Mucosa of stomach (tissue), 1 donor: ENCODE measurements at regions not wholly inside any gene's neighbourhood (a gene's known extent, or its start where the extent isn't known, plus 50 kb on each side); places are given as distances from the start of the nearest gene placed in this dataset.
"Not testable (repeated sequence)": the region's sequence is repeated elsewhere in the genome, so short reads cannot be mapped to it uniquely, and the experiment has no call there.

Experiments
- H3K27me3 ChIP-seq: one replicate; pipeline ENCODE4 v1.7.0; 2013; ENCODE audit warnings: mild to moderate bottlenecking, low read length; ENCODE audit not compliant: control insufficient read depth, insufficient read depth
- H3K36me3 ChIP-seq: one replicate; pipeline ENCODE4 v1.7.0; 2013; ENCODE audit warnings: low read length; ENCODE audit not compliant: control insufficient read depth, insufficient read depth
- H3K4me1 ChIP-seq: one replicate; pipeline ENCODE4 v1.7.0; 2013; ENCODE audit warnings: mild to moderate bottlenecking, low read length; ENCODE audit not compliant: control insufficient read depth, insufficient read depth
- H3K4me3 ChIP-seq: one replicate; pipeline ENCODE4 v1.7.0; 2013; ENCODE audit warnings: low read length
- H3K9ac ChIP-seq: one replicate; pipeline ENCODE4 v1.7.0; 2013; ENCODE audit warnings: mild to moderate bottlenecking, low read length, moderate library complexity
- H3K9me3 ChIP-seq: one replicate; pipeline ENCODE4 v1.7.0; 2013; ENCODE audit warnings: mild to moderate bottlenecking, low read length, moderate library complexity; ENCODE audit not compliant: control insufficient read depth
- donor health status: Pancreatic carcinoma.

GRCh38 chr10:57675125-57675524 lies 592.6 kb downstream of the IPMK start:
- no peaks in the 10 kb centered on the region for H3K36me3 ChIP-seq
- no peaks in the 10 kb centered on the region for H3K9me3 ChIP-seq
- no peaks in the 10 kb centered on the region for H3K27me3 ChIP-seq
- H3K4me1 ChIP-seq: no peaks in the 10 kb centered on the region
- H3K4me3 ChIP-seq: no peak overlapping the region
- H3K9ac ChIP-seq: no peak overlapping the region

- Histone ChIP-seq H3K9ac (no peak overlapping the region), H3K36me3 (no peaks in the 10 kb centered on the region), H3K4me3 (no peak overlapping the region), H3K27me3 (no peaks in the 10 kb centered on the region), H3K9me3 (no peaks in the 10 kb centered on the region), H3K4me1 (no peaks in the 10 kb centered on the region)
These were observed 594.2 kb downstream of the IPMK start for GRCh38 chr10:57673446-57673960.

GRCh38 chr10:57664815-57665214 lies 602.9 kb downstream of the IPMK start:
- Histone ChIP-seq H3K4me3 (no peak overlapping the region), H3K36me3 (no peaks in the 10 kb centered on the region)

GRCh38 chr10:57663401-57663800 lies 604.3 kb downstream of the IPMK start:
- no peak overlapping the region for H3K4me3 ChIP-seq
- H3K9me3 ChIP-seq: no peaks in the 10 kb centered on the region
- no peaks in the 10 kb centered on the region for H3K27me3 ChIP-seq
- no peaks in the 10 kb centered on the region for H3K4me1 ChIP-seq
- no peaks in the 10 kb centered on the region for H3K36me3 ChIP-seq
- H3K9ac ChIP-seq: no peak overlapping the region

More at GRCh38 chr10:57664815-57665214, 602.9 kb downstream of the IPMK start:
- Histone ChIP-seq H3K9ac (no peak overlapping the region), H3K9me3 (no peaks in the 10 kb centered on the region), H3K27me3 (no peaks in the 10 kb centered on the region), H3K4me1 (no peaks in the 10 kb centered on the region)

DNA sequence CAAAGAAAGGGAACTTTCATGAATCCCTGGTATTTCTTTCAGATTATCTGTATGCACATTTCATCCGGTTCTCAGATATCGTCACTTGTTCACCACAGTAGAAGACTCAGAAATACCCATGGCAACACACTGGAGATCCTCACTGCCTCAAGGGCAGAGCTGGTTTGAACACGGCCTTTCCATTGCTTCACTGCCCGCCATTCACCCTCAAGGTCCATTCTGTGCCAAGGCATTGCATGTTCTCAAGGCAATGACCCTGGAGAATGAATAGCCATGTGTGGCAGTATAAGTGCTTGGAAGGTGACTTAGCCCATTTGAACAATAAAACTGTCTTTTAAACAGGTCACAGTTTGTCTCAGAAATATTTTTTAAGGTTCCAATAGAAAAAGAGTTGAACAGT lies 606.5 kb downstream of the IPMK start:
- H3K9ac ChIP-seq: no peak overlapping the region
- no peaks in the 10 kb centered on the region for H3K4me1 ChIP-seq
- no peak overlapping the region for H3K4me3 ChIP-seq
- H3K27me3 ChIP-seq: no peaks in the 10 kb centered on the region
- no peaks in the 10 kb centered on the region for H3K36me3 ChIP-seq
- H3K9me3 ChIP-seq: no peaks in the 10 kb centered on the region

DNA sequence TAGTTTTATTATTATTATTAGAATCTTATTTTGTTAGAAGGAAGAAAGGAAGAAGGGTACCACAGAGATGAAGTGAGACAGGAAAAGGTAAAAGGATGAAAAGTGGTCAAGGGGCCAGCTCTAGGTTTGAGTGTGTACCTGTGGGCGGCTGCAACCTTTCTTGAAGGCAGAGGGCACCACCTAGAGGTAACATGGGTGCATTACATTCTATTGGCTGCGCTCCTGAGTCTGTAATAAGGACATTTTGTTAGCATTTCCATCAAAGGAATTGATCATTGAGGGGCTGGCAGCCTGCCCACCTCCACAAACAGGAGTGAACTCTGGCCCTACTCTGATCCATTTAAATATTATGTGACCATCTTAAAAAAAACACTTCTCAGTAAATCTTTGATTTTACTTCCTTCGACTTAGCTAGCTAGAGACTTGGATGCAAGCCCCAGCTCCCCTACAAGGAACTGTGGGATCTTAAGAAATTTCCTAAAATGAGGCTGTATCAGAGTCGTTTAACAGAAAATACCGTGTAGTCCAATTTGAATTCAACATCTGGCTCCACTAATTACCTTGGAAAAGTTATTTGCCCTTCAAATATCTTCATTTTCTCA lies 610.4 kb downstream of the IPMK start:
- H3K27me3 ChIP-seq: no peaks in the 10 kb centered on the region
- H3K9ac ChIP-seq: no peak overlapping the region
- no peaks in the 10 kb centered on the region for H3K4me1 ChIP-seq
- H3K4me3 ChIP-seq: no peak overlapping the region
- no peaks in the 10 kb centered on the region for H3K36me3 ChIP-seq
- H3K9me3 ChIP-seq: no peaks in the 10 kb centered on the region

DNA sequence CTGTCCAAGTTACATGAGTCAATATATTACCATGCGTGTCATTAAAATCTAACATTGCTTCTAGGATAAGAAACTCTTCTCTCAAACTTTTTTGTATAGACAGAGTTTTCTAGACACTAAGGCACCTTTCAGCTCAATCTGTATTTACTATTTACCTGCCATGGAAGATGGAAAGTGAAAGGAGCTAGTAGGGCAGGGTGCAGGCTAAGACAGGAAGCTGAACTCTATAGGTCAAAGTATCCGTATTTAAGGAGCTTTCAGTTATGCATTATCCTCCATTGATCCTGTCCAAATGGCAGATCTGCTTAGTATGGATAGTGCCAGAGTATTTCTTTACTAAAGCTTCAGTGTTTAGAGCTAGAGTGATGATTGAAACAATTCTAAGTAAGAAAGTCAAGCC lies 612.8 kb downstream of the IPMK start:
- H3K27me3 ChIP-seq: no peaks in the 10 kb centered on the region

DNA sequence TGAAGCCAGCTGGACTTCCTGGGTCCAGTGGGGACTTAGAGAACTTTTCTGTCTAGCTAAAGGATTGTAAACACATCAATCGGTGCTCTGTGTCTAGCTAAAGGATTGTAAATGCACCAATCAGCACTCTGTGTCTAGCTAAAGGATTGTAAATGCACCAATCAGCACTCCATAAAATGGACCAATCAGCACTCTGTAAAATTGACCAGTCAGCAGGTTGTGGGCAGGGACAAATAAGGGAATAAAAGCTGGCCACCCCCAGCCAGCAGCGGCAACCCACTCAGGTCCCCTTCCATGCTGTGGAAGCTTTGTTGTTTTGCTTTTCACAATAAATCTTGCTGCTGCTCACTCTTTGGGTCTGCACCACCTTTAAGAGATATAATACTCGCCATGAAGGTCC lies 622.6 kb downstream of the IPMK start:
- not testable (repeated sequence) for H3K9me3 ChIP-seq, H3K4me3 ChIP-seq, H3K4me1 ChIP-seq, H3K36me3 ChIP-seq, H3K9ac ChIP-seq, H3K27me3 ChIP-seq

More for the DNA sequence above, 612.8 kb downstream of the IPMK start:
- Histone ChIP-seq H3K9me3 (no peaks in the 10 kb centered on the region), H3K4me1 (no peaks in the 10 kb centered on the region), H3K9ac (no peak overlapping the region), H3K36me3 (no peaks in the 10 kb centered on the region), H3K4me3 (no peak overlapping the region)

DNA sequence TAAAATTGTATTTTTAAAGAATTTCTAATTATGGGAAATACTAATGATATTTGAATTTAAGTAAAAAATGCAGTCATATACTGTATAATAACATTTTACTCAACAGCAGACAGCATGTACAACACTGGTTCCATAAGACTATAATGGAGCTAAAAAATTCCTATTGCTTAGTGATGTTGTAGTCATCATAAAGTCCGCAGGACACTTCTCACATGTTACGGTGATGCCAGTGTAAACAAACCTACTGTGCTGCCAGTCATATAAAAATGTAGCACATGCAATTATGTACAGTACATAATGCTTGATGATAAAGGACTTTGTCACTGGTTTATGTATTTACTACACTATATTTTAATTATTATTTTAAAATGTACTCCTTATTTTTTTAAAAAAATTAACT lies 629.3 kb downstream of the IPMK start:
- Histone ChIP-seq H3K4me3 (no peak overlapping the region), H3K4me1 (no peaks in the 10 kb centered on the region), H3K36me3 (no peaks in the 10 kb centered on the region), H3K27me3 (no peaks in the 10 kb centered on the region), H3K9me3 (no peaks in the 10 kb centered on the region), H3K9ac (no peak overlapping the region)

DNA sequence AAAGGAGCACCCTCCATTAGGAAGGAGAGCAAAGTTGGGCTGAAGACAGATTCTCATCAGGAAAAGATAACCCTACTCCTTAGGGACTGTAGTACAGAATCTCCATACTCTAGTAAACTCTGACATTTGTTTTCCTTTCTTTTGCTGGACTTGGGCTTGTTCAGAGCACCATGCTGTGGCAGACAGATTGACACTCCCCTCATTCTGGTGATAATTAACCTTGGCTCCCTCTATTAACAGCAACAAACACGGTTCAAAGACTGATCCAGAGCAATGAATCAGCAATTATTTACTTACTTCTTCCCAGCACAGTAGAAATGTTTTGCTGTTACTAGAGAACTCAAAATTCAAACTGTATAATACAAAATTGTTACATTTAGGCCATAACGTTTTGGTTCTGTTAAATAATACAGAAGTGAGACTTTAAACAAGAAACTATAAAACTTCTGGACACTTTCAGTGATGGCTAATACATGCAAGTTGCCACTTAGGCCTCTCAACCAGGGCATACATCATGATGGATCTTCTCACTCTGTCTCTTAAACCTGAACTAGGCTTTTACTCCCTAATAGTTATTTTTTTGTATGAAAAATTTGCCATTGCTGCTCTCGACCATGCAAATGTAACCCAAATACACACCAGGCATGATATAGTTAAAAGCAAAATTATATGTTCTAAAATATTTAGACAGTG lies 639.0 kb downstream of the IPMK start:
- Histone ChIP-seq H3K9me3 (no peaks in the 10 kb centered on the region), H3K27me3 (no peaks in the 10 kb centered on the region), H3K4me1 (no peaks in the 10 kb centered on the region), H3K4me3 (no peak overlapping the region), H3K36me3 (no peaks in the 10 kb centered on the region), H3K9ac (no peak overlapping the region)

DNA sequence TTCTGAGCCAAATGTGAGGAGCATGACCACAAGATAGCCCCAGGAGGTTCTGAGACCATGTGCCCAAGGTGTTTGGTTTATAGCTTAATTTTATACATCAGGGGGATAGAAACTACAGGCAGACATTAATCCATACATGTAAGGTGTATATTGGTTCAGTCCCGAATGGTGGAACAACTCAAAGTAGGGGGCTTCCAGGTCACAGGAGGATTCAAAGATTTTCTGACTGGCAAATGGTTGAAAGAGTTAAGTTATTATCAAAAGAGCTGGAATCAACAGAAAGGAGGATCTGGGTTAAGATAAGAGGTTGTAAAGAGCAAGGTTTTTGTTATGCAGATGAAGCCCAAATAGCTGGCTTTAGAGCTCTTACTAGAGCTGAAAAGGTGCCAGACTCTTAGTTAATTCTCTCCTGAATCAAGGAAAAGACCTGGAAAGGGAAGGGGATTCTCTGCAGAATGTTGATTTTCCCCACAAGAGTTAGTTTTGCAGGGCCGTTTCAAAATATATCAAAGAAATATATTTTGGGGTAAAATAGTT lies 640.0 kb downstream of the IPMK start:
- Histone ChIP-seq H3K27me3 (no peaks in the 10 kb centered on the region), H3K36me3 (no peaks in the 10 kb centered on the region), H3K9ac (no peak overlapping the region), H3K4me1 (no peaks in the 10 kb centered on the region), H3K9me3 (no peaks in the 10 kb centered on the region), H3K4me3 (no peak overlapping the region)

DNA sequence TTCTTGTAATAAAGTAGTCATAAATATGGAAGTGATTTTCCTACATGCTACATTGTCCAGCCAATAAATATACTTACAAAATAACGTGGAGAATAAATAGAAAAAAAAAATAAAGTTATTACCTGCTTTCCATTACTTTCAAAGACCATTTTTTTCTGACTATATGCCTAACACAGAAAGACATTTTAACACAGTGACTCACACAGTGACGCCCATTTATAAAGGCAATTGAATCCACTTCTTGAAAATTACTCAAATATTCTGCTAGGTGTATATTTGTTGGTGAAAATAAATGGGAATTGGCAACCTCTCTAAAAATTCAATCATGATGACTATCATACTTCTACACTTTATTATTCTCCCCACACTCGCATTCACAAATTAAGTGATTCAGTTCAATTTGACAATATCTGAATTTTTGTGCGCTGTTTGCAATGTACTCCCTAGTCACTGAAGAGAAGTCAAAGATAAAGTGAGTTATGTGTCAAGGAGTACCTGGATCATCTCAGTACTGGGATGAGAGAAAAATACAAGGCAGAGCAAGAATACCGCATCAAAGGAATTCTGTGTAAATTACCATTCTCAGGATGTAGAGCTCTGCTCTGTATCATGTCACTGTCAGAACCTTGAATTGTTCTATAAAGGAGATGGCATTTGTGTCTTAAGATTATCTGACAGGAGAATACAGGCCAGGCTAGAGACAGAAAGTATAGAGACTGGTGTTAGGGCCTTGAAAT lies 642.7 kb downstream of the IPMK start:
- no peaks in the 10 kb centered on the region for H3K27me3 ChIP-seq

More for the DNA sequence above, 642.7 kb downstream of the IPMK start:
- H3K4me1 ChIP-seq: no peaks in the 10 kb centered on the region
- H3K9ac ChIP-seq: no peak overlapping the region
- no peaks in the 10 kb centered on the region for H3K36me3 ChIP-seq
- H3K4me3 ChIP-seq: no peak overlapping the region
- H3K9me3 ChIP-seq: no peaks in the 10 kb centered on the region
